ENCODE measurements at regions not wholly inside any gene's neighbourhood (a gene's known extent, or its start where the extent isn't known, plus 50 kb on each side); places are given as distances from the start of the nearest gene placed in this dataset.
"Not testable (repeated sequence)": the region's sequence is repeated elsewhere in the genome, so short reads cannot be mapped to it uniquely, and the experiment has no call there.

DNA sequence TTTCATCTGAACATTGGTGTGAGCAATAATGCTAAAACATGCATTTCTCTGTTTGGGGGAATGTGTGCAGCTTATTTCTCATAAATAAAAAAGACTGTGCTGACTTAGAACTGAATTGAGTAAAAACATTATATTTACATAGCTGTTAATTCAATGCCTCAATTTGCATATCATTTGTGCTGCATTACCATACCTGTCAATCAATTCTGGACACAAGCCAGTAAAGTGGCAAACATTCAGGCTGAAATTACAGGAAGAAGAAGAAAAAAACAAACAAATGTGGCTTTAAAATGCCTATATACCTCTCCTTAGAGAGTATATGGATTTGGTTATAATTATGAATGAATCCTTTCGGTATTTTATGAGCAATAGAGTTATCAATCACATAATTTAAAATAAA lies 380.1 kb upstream of the GBE1 start:
- DNase-seq: no peak

DNA sequence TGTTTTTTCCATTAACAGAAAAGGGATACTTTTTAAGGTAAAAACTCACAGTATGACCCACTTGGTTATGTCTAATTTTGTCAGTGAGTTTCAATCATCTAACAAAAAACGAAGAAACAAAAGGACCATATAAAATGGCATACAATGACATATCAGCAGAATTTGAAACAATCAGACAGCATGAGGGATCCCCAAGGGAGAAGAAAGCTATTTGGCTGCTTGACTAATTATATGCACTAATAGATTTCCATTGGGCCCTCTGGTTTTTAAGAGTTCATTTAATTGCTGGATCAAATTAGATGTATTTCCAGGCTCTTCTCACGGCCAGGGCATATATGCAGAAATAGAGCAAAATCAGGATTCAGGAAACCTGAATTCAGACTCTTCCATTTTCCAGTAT lies 376.4 kb upstream of the GBE1 start:
- DNase-seq: no peak

DNA sequence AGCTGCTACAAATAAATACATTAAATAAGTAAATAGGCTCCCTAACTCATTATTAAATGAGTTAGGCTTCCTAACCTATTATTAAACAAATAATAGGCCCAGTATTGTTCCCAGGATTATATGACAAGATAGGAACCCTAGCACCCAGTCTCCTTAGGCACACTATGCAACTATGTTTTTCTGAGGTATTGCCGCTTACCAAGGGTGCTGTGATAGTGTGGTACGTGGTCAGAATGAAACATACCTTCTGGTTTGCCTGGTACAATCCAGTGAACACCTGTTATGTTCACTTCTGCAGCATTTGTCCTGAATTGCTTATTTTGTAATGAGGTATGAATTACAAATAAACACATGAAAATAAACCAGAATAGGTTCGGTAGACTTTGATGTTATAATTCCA lies 375.6 kb upstream of the GBE1 start:
- no peak for DNase-seq

DNA sequence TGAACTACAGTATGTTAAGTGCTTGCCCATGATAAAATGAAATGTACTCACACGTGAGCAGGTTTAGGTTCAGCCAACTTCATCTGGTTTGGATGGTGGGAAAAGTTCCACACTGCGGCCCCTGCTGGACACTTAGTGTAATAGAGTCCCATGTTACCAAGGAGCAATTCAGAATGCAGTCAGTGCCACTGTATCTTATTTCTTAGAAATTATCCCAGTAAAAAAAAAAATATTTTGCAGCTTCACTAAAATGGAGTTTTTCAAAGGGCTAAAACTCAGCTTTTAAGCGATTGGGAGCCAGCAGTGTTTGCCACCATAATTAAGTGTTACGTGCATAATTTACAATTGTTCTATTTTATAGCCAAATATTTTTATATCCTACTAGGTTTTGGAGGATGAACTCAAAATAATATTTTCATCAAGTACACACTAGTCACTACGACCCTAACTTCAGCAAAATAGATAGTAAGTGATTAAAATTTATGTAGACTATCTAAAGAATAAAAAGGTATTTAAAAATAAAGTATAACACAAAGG lies 371.7 kb upstream of the GBE1 start:
- peak; percentile 10 for DNase-seq

DNA sequence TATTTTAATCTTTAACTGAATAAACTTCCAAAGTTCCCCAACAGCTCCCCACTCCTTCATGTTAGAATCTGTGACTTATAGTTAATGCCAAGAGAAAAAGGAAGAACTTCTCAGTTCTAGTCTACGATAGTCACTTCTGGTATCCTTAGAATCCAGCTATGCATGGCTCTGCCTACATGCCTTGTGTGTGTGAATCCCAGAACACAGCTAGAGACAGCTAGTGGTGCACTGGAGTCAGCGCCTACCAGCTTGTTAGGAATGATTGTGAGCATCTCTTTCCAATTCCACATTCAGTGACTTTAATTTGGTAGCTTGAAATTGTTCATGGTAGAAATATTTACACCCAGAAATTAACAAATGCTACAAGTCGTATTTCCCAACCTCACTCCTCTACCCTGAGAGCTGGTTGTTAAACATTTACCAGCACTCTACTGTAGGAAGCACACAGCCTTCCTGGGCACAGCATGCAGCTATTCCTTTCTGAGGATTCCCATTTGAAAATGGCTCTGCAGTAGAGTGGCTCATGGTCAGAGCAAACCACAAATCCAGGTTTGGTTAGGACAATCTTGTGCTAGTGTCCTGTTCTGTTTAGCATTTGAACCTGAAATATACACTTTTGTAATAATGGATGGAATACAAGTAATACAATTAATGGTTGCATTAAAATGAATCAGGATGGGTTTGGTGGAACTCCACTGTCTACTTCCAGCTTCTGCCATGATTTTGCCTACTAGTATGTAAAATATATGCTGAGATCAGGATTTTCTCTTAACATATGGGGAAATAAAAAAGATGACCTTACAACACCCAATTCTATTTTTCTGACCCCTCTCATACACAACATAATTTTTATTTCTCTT lies 371.0 kb upstream of the GBE1 start:
- no peak for DNase-seq

DNA sequence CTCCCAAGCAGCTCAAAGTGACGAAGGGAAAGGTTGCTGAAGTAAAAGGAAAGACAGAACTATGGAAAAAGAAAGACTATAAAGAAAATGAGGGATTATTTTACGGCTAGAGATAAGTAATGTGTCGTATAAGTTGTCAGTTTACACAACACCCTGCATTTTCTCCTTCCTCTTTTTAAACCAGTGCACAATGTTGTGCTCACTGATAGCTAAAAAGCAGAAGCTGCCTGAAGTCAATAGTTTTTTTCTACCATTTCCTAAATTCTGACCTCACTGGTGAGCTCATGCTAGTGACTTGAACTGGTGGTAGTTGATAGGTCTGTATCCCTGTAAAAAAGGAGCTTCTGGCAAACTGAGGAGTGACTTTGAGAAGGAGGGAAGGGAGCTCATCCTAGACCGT lies 368.6 kb upstream of the GBE1 start:
- DNase-seq: no peak

DNA sequence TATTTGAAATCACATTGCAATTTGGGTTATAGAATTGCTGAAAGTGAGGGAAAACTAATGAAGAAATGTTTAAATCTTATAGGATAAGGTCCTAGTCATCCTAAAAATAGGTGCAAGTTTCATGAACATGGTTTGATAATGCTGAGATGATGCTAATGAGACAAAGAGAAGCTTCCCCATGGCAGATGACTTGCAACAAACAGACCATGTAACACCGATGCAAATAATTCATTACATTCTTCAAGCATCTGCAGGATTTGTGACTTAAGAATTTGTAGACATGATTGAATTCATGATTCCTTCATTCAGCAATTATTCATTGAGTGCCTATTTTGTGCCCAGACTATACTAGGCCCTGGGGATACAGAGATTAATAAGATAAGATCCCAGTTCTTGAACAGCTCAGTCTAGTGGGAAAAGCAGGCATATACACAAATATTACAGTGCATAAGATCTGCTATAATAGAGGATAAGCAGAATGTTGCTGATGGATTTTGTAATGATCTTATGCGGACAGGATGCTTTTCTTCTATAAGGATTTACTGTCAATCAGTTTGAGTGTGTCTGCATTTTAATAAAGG lies 367.9 kb upstream of the GBE1 start:
- DNase-seq: no peak

DNA sequence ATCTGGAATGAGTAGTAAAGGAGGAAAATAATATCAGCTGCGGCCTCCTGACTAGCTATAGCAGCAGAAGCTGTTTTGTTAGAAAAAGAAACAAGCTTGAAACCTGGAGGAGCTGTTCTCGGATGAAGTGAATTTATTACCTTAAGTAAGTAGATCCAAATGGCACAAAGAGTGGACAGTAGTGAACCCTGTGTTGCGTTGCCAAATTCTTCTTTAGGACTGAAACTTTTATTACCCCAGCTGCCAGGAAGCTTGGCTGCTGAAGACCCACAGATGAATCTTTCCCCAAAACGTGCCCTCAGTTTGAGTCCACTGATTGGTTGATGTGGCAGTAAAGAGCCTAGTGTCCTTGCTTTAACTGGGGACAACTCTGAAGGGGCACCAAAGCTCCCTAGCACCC lies 366.8 kb upstream of the GBE1 start:
- no peak for DNase-seq

DNA sequence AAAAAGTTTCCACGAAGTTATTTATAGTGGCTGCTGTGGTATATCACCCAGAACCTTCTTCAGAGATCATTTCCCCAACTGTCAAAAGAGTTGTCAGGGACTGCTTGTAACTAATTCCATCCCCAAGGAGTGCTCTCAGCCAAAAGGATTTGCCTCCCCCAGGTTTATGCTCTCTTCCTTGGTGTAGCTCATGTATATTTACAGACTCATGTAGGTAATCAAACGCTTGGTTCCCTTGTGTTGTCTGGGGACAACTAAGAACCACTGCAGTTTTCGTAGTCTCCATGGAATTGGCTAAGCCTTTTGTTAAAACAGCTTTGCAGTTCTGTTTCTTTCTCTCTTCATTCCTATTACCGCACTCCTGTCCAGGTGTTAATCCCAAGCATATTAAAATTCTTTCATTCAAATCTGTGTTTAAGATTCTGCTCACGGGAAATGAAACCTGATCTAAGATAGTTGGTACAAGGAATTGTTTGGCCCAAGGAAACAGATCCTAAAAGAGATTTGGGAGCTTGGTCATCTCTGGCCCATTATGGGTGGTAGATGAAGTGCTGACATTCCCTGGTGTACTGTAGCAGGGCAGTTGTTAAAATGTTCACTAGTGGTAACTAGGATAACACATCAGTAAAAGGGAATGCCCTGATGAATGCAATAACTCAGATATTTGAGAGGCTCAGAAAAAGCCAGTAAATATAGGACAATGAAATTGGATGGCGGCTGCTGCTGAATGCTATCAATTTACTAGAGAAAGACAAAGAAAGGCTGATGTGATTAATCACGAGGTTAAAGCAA lies 361.3 kb upstream of the GBE1 start:
- DNase-seq: no peak

DNA sequence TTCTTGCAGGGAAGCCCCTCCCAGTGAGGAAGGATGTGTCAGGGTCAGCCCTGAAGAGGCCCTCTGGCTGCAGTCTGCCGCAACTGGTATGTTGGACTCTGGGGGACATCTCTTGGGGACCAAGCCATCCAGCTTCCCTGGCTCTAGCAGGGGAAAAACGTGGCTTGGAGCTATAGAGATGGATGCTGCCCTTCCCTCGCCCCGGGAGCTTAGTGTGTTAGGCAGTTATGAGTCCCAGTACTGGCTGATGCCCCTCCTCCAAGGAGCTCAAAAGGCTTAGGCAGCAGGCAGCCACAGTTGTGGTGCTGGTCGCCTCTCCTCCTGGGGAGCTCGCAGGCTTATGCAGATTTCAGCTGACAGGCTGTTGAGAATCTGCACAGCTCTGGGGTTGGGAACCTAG lies 353.1 kb upstream of the GBE1 start:
- no peak for DNase-seq

DNA sequence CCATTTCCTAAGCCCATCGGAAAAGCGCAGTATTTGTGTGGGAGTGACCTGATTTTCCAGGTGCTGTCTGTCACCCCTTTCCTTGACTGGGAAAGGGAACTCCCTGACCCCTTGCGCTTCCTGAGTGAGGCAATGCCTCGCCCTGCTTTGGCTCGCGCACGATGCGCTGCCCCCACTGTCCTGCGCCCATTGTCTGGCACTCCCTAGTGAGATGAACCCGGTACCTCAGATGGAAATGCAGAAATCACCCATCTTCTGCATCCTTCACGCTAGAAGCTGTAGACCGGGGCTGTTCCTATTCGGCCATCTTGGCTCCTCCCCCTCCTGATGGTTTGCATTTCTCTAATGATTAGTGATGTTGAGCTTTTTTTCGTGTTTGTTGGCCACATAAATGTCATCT lies 349.3 kb upstream of the GBE1 start:
- not testable (repeated sequence) for DNase-seq

DNA sequence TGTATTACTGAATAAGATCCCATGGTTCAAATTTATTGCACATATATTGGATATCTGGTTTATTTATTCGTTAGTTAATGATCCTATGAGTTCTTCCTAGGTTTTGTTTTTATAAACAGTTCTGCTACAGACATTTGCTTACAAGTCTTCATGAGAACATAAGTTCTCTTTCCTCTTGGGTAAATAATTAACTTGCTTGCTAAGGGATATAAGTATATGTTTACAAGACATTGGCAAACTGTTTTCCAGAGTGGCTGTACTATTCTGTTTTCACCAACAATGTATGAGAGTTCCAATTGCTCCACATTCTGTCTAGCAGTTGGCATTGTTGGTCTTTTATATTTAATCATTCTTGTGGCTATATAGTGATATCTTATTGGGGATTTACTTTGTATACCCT lies 341.8 kb upstream of the GBE1 start:
- DNase-seq: no peak

DNA sequence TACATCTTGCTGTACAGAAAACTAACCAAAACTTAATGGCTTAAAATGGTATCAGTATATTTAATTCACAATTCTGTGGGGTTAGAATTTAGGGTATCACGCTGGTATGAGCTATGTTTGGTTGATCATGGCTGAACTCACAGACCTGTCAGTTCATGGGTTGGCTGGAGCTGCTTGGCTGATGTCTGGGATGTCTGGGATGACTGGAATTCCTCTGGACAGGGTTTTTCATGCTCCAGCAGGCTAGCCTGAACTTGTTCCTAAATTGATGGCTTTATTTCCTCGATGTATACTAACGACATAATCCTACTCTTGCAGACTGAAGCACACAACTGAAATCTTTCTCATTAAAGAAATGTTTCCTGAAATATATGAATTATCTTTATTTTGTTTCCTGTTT lies 338.9 kb upstream of the GBE1 start:
- no peak for DNase-seq

DNA sequence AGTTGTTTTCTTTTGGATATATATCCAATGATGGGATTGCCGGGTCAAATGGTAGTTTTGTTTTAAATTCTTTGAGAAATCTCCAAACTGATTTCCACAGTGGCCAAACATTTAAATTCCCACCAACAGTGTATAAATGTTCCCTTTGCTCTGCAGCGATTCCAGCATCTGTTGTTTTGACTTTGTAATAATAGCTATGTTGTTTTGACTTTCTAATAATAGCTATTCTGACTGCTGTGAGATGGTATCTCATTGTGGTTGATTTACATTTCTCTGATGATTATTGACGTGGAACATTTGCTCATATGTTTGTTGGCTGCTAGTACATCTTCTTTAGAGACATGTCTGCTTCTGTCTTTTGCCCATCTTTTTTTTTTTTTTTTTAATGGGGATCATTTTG lies 332.2 kb upstream of the GBE1 start:
- DNase-seq: peak; percentile 5

DNA sequence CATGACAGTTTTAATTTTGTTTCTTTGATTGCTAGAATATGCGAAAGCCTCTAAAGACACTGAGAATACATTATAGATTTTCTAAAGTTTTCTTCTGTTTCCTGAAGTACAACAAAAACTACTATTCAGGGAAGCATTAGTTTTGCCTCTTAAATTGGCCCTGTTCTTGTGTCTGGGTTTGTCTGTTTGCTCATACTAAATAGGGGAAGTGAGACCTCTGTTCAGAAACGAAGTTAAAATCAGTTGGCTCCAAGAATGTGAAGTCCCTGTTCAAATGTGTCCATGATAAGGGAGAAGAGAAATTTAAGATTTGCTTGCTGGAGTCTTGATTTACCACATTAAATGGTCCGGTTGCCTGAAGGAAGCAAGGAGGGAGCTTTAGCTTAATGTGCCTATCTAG lies 327.3 kb upstream of the GBE1 start:
- DNase-seq: no peak

DNA sequence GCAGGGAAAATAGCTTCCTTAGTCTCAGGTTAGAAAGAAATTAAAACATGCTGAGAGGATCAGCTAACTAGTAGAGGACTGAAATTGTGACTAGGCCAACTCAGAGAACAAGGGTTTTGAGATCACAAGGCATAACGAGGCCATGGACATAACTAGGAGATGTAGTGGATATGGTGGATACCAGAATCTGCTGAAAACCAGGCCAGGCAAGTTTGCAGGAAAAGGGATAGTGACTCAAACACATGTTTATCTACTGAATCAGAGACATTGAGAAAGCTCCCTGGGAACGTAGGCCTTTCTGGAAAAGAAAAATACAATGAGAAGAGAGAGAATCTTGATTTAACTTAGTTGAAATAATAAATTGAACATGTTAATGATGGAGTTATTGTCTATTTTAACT lies 326.5 kb upstream of the GBE1 start:
- no peak for DNase-seq

DNA sequence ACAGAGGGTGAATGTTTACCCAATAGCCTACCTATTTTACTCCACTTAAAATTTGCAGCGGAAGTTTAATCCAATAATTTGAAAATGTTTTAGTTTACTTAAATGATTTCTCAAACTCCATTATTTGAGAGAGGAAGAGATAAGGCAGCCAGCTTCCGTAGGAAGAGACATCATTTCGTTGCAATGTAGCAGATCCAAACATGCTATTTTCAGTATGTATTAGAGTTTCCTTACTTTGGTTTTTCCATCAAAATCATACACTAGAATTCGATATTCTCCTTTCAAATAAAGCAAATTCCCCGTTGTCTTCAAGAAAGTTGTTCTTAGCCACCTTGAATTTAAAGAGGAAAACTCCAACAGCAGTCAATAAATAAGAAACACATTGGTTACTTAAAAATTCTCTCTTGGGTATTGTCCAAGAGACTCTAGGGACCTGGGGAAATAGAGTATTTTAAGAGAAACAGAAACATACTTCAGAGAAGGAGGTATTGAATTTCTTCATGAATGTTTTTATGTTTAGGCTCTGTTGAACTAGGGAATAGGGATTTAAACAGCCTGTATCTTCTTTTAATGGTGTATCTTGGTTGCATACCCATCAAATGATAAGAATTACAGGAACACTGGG lies 324.5 kb upstream of the GBE1 start:
- no peak for DNase-seq

DNA sequence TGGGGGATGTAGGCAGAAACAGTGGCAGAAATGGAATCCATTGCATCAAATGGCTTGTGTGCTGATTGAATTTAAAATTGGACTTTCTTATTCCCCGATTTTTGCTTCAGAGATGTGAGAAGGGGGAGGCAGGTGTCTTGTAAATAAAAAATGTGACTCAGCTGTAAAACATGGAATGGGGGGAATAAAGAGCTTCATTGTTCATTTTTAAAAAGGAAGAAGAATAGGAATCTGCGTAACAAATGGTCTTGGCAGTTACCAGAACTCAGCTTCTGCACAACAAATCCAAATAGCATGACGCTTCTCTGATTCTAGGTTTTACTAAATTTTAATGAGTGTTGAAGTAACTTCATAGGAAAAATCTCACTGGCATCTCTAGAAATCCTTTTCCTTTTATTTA lies 323.9 kb upstream of the GBE1 start:
- no peak for DNase-seq

DNA sequence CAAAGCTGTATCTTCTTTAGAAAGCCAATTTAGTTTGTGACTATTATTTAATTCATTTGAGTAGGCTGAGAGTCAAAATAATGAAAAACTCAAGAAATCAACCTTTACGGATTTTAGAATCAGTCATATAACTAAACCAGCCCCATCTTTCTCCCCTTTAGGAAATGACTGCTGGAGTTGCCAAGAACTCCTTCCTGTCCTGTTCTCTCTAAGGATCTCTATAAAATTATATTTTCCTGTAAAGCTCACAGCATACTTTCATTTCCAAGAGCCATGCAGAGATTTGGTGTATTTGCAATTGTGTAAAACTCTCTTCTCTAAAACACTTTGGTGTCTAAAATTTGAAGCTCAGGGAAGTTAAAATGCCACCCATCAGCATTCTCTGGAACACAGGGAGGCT lies 323.4 kb upstream of the GBE1 start:
- no peak for DNase-seq

DNA sequence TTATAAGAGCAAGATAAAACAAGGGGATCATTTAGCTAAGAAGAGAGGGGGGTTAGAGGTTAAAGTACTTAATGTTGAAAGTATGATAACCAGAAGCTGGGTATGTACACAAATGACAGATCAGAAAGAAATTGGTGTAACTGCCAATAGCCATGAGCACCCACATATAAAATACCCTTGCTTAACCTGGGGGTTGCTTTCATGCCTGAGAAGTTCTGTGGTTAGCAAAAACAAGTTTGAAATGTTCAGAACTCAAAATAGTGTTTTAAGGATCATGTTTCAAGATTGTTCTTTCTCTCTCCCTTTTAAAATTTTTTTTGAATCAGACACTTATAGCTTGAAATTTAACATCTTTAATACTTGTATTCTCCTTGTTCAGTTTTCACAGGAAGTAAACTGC lies 321.4 kb upstream of the GBE1 start:
- DNase-seq: no peak

DNA sequence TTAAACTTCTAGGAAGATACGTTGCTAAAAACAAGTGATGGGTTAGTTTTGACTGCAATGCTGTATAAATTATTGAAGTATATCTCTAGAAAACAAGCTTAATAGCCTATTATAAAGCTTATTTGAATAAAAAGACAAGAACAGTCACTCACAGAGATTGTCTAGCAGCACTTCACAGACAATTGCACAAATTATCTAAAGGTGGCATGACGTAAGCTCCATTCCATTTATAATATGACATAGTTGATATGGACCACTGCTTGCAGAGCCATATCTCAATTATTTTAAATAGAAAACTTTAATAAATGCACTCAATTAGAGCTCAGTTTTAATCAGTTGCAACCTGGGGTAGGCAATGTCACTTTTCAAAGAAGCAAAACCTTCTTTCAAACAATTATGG lies 319.9 kb upstream of the GBE1 start:
- DNase-seq: no peak

DNA sequence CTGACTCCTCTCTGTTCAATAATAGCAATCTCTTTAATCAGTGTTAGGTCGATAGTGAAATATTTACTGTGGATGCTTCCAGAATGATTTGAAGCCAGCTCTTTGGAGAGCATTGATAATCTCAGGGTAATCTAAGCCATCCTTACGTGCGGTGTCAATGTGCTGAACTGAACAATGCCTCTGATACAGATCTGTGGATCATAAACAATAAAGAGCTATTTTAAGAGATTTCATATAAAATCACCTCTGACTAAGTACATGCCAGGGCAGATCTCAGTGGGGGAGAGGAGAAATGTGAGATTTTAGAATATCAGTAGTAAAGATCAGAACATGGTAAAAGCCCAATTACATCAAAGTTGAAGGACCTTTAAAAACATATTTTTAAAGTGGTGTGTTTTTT lies 319.3 kb upstream of the GBE1 start:
- no peak for DNase-seq

DNA sequence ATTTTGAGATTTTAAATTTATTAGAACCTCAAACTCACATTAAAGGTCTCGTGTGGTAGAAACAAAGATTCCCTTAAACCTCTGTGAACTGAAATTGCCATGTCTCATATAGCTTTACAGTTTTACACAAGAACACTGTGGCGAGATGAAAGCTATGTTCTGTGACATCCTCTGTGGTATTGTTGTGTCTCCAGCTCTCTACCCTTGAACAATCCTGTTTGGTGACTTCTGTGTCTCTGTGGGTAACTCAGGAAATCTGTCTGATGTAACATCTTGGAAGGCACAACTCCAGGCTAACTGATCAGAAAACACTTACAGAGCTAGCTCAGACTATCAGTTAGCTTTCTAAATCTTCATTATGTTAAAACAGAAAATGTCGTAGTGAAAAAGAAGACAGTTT lies 318.8 kb upstream of the GBE1 start:
- no peak for DNase-seq

Measured in DMS 273 treated with DMSO at 0.1 percent for 48 hours (cell line).